GM04503 (cell line): ENCODE measurements at regions not wholly inside any gene's neighbourhood (a gene's known extent, or its start where the extent isn't known, plus 50 kb on each side); places are given as distances from the start of the nearest gene placed in this dataset.

Experiments
- DNase-seq: peaks from one replicate; pipeline ENCODE4 v3.0.0-alpha.2; 2012; ENCODE audit warnings: low read depth

GRCh38 chr21:27643326-27643725 is 676.4 kb upstream of the ADAMTS5 start:
- DNase-seq, result no peak

- no peak for DNase-seq
Measured at GRCh38 chr21:27639286-27639685, 672.4 kb upstream of the ADAMTS5 start.

GRCh38 chr21:27636656-27637055 is 669.8 kb upstream of the ADAMTS5 start:
- DNase-seq, result no peak

GRCh38 chr21:27633631-27634030 is 666.7 kb upstream of the ADAMTS5 start:
- no peak for DNase-seq

GRCh38 chr21:27631471-27631870 is 664.6 kb upstream of the ADAMTS5 start:
- no peak for DNase-seq

- DNase-seq, result peak; percentile 15
Measured at GRCh38 chr21:27622631-27623030, 655.7 kb upstream of the ADAMTS5 start.

GRCh38 chr21:27614231-27614630 is 647.3 kb upstream of the ADAMTS5 start:
- no peak for DNase-seq

- DNase-seq, result no peak
Measured at GRCh38 chr21:27606422-27606821, 639.5 kb upstream of the ADAMTS5 start.

- no peak for DNase-seq
Measured at GRCh38 chr21:27596196-27596595, 629.3 kb upstream of the ADAMTS5 start.

GRCh38 chr21:27595716-27596115 is 628.8 kb upstream of the ADAMTS5 start:
- DNase-seq, result no peak

GRCh38 chr21:27590271-27590670 is 623.4 kb upstream of the ADAMTS5 start:
- peak; percentile 87 for DNase-seq

GRCh38 chr21:27589781-27590180 is 622.9 kb upstream of the ADAMTS5 start:
- DNase-seq, result no peak

- peak; percentile 63 for DNase-seq
Measured at GRCh38 chr21:27586986-27587385, 620.1 kb upstream of the ADAMTS5 start.

GRCh38 chr21:27586326-27586725 is 619.4 kb upstream of the ADAMTS5 start:
- no peak for DNase-seq

GRCh38 chr21:27584256-27584655 is 617.4 kb upstream of the ADAMTS5 start:
- DNase-seq, result no peak

- DNase-seq, result no peak
Measured at GRCh38 chr21:27582948-27583430, 616.1 kb upstream of the ADAMTS5 start.

- no peak for DNase-seq
Measured at GRCh38 chr21:27582246-27582947, 615.5 kb upstream of the ADAMTS5 start.

- DNase-seq, result no peak
Measured at GRCh38 chr21:27581168-27581567, 614.3 kb upstream of the ADAMTS5 start.

GRCh38 chr21:27580276-27580675 is 613.4 kb upstream of the ADAMTS5 start:
- no peak for DNase-seq

GRCh38 chr21:27578741-27579265 is 611.9 kb upstream of the ADAMTS5 start:
- DNase-seq, result no peak

- DNase-seq, result peak; percentile 90
Measured at GRCh38 chr21:27572696-27573095, 605.8 kb upstream of the ADAMTS5 start.

- peak; percentile 88 for DNase-seq
Measured at GRCh38 chr21:27571706-27572105, 604.8 kb upstream of the ADAMTS5 start.

GRCh38 chr21:27570306-27570868 is 603.5 kb upstream of the ADAMTS5 start:
- DNase-seq, result peak; percentile 90

- no peak for DNase-seq
Measured at GRCh38 chr21:27569831-27570230, 602.9 kb upstream of the ADAMTS5 start.
